ENCODE measurements at regions not wholly inside any gene's neighbourhood (a gene's known extent, or its start where the extent isn't known, plus 50 kb on each side); places are given as distances from the start of the nearest gene placed in this dataset.
"Not testable (repeated sequence)": the region's sequence is repeated elsewhere in the genome, so short reads cannot be mapped to it uniquely, and the experiment has no call there.

GRCh38 chr20:48217190-48217589, 431.9 kb upstream of the SULF2 start:
- DNase-seq, result no peak

- DNase-seq, result no peak
Observed at GRCh38 chr20:48215536-48215935, 430.3 kb upstream of the SULF2 start.

GRCh38 chr20:48214601-48215000, 429.3 kb upstream of the SULF2 start:
- no peak for DNase-seq

GRCh38 chr20:48213635-48214034, 428.4 kb upstream of the SULF2 start:
- DNase-seq, result not testable (repeated sequence)

GRCh38 chr20:48212806-48213509, 427.7 kb upstream of the SULF2 start:
- no peak for DNase-seq

GRCh38 chr20:48211847-48212246, 426.6 kb upstream of the SULF2 start:
- no peak for DNase-seq

- DNase-seq, result no peak
Observed at GRCh38 chr20:48211238-48211637, 426.0 kb upstream of the SULF2 start.

GRCh38 chr20:48210111-48211027, 425.1 kb upstream of the SULF2 start:
- no peak for DNase-seq

- no peak for DNase-seq
Observed at GRCh38 chr20:48209102-48209501, 423.8 kb upstream of the SULF2 start.

GRCh38 chr20:48208176-48208575, 422.9 kb upstream of the SULF2 start:
- no peak for DNase-seq

GRCh38 chr20:48207505-48207904, 422.2 kb upstream of the SULF2 start:
- DNase-seq, result no peak

GRCh38 chr20:48205786-48206185, 420.5 kb upstream of the SULF2 start:
- no peak for DNase-seq

GRCh38 chr20:48205281-48205782, 420.1 kb upstream of the SULF2 start:
- no peak for DNase-seq

GRCh38 chr20:48204499-48204898, 419.2 kb upstream of the SULF2 start:
- DNase-seq, result no peak

- no peak for DNase-seq
Observed at GRCh38 chr20:48203252-48203651, 418.0 kb upstream of the SULF2 start.

- no peak for DNase-seq
Observed at GRCh38 chr20:48202334-48203113, 417.2 kb upstream of the SULF2 start.

- DNase-seq, result no peak
Observed at GRCh38 chr20:48201885-48202284, 416.6 kb upstream of the SULF2 start.

GRCh38 chr20:48201188-48201587, 415.9 kb upstream of the SULF2 start:
- no peak for DNase-seq

- no peak for DNase-seq
Observed at GRCh38 chr20:48198929-48199451, 413.7 kb upstream of the SULF2 start.

GRCh38 chr20:48197066-48197465, 411.8 kb upstream of the SULF2 start:
- no peak for DNase-seq

- DNase-seq, result no peak
Observed at GRCh38 chr20:48196486-48196885, 411.2 kb upstream of the SULF2 start.

- DNase-seq, result no peak
Observed at GRCh38 chr20:48196001-48196400, 410.7 kb upstream of the SULF2 start.

Measured in inflammatory macrophage treated with lipopolysaccharide for 1 hour (primary cell).